ENCODE measurements at regions not wholly inside any gene's neighbourhood (a gene's known extent, or its start where the extent isn't known, plus 50 kb on each side); places are given as distances from the start of the nearest gene placed in this dataset.

DNA sequence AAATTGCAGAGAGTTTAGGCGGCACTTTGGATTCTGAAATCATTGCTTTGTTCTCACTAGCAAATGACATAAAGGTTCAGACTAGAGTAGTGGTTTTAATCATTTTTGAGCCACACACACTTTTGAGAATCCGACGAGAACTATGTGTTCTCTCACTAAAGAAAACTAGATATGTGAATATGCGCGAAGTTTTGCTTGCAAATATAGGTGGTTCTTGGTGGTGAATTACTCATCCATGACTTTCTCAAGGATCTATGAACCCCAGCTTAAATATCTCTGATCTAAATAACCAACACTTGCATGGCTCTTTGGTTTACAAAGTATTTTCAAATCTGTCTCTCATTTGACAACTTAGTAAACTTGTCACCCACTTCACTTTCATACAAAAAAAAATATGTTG lies 54.8 kb downstream of the NOG start:
- Mint-ChIP-seq H3K27ac (no peak overlapping the region), H3K27me3 (peaks cover 6 to 27% (median 11%) of the 10 kb centered on the region in 3 donors), H3K4me3 (no peak overlapping the region), H3K36me3 (no peaks in the 10 kb centered on the region), H3K9me3 (peaks cover 0 to 6% (median 1%) of the 10 kb centered on the region in 7 donors), H3K4me1 (no peaks in the 10 kb centered on the region)
- ATAC-seq (ENCODE audit: low read depth in 2 of 2): no peak
- DNase-seq: no peak

DNA sequence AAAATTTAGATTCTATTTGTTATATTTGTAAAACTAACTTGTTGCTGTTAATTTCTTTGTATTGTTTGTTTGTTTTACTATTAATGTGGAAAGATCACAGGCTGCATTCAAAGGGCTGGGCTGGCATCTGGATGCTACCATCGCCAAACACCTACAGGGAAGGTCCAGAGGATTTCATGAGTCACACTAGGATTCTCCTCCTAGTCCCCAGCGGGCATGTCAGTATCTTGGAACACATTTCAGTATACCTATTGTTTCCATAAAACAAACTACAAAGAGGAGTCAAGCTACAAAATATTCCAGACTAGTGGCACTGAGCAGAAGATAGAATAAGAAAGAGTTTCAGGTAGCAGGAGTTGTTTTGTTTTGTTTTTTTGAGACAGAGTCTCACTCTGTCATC lies 55.3 kb downstream of the NOG start:
- Mint-ChIP-seq H3K9me3 (peaks cover 0 to 6% (median 1%) of the 10 kb centered on the region in 7 donors), H3K27me3 (peaks cover 6 to 27% (median 11%) of the 10 kb centered on the region in 3 donors), H3K4me1 (no peaks in the 10 kb centered on the region), H3K4me3 (no peak overlapping the region), H3K36me3 (no peaks in the 10 kb centered on the region), H3K27ac (peak overlapping the region in 1 of 6 donors; percentile 30)
- no peak for DNase-seq
- no peak for ATAC-seq (ENCODE audit: low read depth in 2 of 2)

DNA sequence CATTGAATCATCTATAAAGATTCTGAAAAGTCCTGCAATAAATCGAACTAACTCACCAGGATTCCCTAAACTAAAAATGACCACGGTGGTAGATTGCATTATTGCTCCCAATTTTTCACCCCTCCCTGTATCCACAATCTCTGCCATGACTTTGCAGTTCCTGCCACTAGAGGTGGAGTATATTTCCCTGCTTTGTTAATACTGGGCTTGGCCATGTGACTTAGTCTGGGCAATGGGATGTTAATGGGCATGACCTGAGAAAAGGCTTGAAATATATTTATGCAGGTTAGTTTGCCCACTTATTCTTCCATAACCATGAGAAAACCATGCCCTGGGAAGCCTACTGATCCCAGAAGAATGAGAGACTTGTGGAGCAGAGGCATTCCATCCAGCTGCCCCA lies 59.1 kb downstream of the NOG start:
- ATAC-seq (ENCODE audit: low read depth in 2 of 2): no peak
- Mint-ChIP-seq H3K9me3 (peaks cover 0 to 6% (median 1%) of the 10 kb centered on the region in 7 donors), H3K4me1 (no peaks in the 10 kb centered on the region), H3K36me3 (no peaks in the 10 kb centered on the region), H3K27me3 (peaks cover 0 to 6% (median 0%) of the 10 kb centered on the region in 3 donors), H3K27ac (no peak overlapping the region), H3K4me3 (no peak overlapping the region)
- no peak for DNase-seq

DNA sequence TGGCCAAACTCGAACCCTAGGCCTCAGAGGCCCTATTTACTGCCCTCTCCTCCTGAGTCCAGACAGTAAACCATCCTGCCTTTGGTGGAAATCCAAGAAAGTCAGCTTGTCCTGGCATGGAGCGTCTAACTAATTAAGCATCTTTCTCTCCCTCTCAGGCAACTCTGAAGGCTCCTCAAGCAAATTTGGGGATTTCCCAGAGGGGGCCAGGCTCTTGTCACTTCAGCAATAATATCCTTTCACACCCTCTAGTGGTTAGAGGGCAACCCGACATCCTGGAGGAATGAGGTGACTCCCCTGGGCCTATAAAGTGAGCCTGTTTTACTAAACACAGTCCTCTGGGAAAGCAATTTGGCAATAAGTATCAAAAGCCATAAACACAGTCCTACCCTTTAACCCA lies 60.4 kb downstream of the NOG start:
- ATAC-seq (ENCODE audit: low read depth in 2 of 2): peak; percentile 79 to 92
- Mint-ChIP-seq H3K9me3 (peaks cover 0 to 6% (median 3%) of the 10 kb centered on the region in 7 donors), H3K36me3 (no peaks in the 10 kb centered on the region), H3K4me3 (no peak overlapping the region), H3K27ac (peak overlapping the region in 1 of 6 donors; percentile 83), H3K4me1 (no peaks in the 10 kb centered on the region), H3K27me3 (peaks cover 0 to 2% (median 0%) of the 10 kb centered on the region in 3 donors)
- peak; percentile 37 for DNase-seq

DNA sequence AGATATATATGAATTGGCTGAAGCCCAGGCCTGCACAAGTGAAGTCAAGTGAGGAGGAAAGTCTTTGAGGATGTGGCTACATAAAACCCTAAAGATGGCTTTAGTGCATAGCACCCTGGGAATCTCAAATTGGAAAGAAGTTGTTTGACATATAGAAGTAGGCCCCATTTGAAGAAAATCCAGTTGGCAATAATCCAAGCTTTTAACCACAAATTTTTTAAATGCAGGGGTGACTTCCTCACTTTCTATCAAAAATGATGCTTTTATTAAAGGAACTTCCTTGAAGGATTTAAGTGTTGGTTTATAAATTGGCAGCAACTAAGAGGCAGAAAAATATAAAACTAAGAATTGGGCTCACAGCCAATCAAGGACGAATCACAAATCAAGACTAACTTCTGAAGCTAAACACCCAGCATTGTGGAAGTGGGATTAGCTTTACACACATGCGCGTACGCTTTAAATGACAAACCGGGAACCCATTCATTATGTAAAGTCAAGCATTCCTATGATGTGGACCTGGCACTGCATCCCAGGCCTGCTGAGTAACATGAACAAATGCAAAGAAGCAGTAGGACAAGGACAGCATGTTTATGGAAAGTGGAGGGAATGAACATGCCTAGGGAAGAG lies 63.3 kb downstream of the NOG start:
- Mint-ChIP-seq H3K4me3 (no peak overlapping the region), H3K9me3 (peaks cover 0 to 4% (median 0%) of the 10 kb centered on the region in 7 donors), H3K27ac (peak overlapping the region in 1 of 6 donors; percentile 55), H3K4me1 (no peaks in the 10 kb centered on the region), H3K36me3 (no peaks in the 10 kb centered on the region), H3K27me3 (peaks cover 0 to 10% (median 0%) of the 10 kb centered on the region in 3 donors)
- no peak for DNase-seq
- no peak for ATAC-seq (ENCODE audit: low read depth in 2 of 2)

DNA sequence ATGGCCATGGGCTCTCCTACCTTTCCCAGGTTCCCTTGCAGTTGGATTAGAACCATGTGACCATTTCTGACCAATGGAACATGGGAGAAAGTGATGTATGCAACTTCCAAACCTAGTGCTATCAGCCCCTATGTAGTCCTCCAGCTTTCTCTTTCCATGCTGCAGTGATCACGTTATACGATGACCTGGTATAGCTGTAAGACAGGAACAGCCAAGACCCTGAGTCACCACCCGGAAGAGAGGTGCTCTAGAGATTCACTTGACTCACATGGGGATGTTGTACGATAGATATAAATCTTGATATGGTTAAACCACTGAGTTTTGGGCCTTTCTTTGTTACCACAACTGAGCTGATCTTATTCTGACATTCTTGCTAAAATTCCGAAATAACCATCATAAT lies 65.1 kb downstream of the NOG start:
- H3K9me3 Mint-ChIP-seq: peaks cover 0 to 4% (median 0%) of the 10 kb centered on the region in 7 donors
- no peak for ATAC-seq (ENCODE audit: low read depth in 2 of 2)
- H3K27me3 Mint-ChIP-seq: peaks cover 0 to 20% (median 9%) of the 10 kb centered on the region in 3 donors
- peak overlapping the region in 1 of 6 donors; percentile 9 for H3K27ac Mint-ChIP-seq
- no peaks in the 10 kb centered on the region for H3K4me1 Mint-ChIP-seq
- H3K4me3 Mint-ChIP-seq: no peak overlapping the region
- H3K36me3 Mint-ChIP-seq: no peaks in the 10 kb centered on the region
- no peak for DNase-seq

DNA sequence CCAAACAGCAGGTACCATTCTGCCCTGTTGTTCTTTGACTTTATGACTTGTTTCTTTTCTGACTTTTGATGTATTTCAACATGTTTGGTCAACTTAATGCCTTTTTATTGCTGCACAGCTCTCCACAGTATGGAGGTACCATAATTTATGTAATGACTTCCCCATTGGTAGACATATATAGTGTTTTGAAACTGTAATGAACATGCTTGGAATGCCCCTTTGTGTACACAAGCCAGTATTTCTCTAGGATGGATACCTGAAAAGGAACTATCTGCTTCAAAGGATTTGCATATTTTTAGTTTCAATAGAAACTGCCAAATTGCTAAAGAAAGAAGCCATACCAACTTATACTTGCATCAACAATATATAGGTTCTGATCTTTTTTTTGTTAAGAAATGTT lies 66.1 kb downstream of the NOG start:
- H3K27ac Mint-ChIP-seq: no peak overlapping the region
- ATAC-seq (ENCODE audit: low read depth in 2 of 2) (no peak), DNase-seq (no peak)

DNA sequence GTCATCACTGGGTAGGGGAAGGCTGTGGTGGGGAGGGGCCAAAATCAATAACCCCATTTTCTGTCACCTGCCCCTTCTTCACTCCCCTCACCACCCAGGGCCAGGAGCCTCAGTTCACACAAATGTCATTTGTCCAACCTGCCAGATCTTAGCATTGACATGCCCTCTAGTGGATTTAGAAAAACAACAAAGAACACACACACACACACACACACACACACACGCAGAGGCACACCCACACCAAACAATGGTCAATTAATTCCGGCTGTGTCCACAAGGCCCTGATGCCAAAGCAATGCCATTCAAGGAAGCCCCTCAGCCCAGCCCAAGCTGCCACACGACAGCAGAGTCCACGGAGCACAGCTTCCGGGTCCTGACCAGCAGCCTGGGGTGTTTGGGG lies 68.4 kb downstream of the NOG start:
- DNase-seq (no peak), ATAC-seq (ENCODE audit: low read depth in 2 of 2) (no peak)
- H3K27me3 Mint-ChIP-seq: peaks cover 0 to 28% (median 16%) of the 10 kb centered on the region in 3 donors
- no peaks in the 10 kb centered on the region for H3K36me3 Mint-ChIP-seq
- peak overlapping the region in 1 of 6 donors; percentile 36 for H3K27ac Mint-ChIP-seq
- H3K4me1 Mint-ChIP-seq: no peaks in the 10 kb centered on the region
- no peak overlapping the region for H3K4me3 Mint-ChIP-seq
- H3K9me3 Mint-ChIP-seq: peaks cover 0 to 4% (median 0%) of the 10 kb centered on the region in 7 donors

More for the DNA sequence above, 66.1 kb downstream of the NOG start:
- H3K9me3 Mint-ChIP-seq: peaks cover 0 to 4% (median 0%) of the 10 kb centered on the region in 7 donors
- H3K4me3 Mint-ChIP-seq: no peak overlapping the region
- peaks cover 0 to 20% (median 9%) of the 10 kb centered on the region in 3 donors for H3K27me3 Mint-ChIP-seq
- no peaks in the 10 kb centered on the region for H3K4me1 Mint-ChIP-seq
- no peaks in the 10 kb centered on the region for H3K36me3 Mint-ChIP-seq

DNA sequence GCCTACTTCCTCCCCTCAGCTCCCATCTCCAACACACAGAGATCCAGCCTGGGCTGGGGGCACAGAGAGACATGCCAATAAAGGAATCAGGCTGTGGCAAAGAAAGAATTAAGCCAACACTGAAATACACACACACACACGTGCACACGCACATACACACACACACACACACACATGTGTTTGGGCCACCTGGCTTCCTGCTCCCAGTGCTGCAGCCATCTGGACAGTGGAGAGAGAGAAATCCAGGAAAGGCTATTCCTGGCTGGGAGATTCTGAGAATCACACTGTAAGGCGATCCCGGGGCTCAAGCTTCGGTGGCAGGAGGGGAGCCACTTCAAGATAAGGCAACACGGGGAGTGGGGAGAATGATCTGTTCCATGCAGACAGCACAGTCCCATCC lies 72.4 kb downstream of the NOG start:
- H3K27me3 Mint-ChIP-seq: peaks cover 0 to 37% (median 19%) of the 10 kb centered on the region in 3 donors
- H3K9me3 Mint-ChIP-seq: no peaks in the 10 kb centered on the region
- H3K27ac Mint-ChIP-seq: no peak overlapping the region
- no peaks in the 10 kb centered on the region for H3K4me1 Mint-ChIP-seq
- no peak overlapping the region for H3K4me3 Mint-ChIP-seq
- no peaks in the 10 kb centered on the region for H3K36me3 Mint-ChIP-seq
- DNase-seq: no peak
- ATAC-seq (ENCODE audit: low read depth in 2 of 2): no peak

DNA sequence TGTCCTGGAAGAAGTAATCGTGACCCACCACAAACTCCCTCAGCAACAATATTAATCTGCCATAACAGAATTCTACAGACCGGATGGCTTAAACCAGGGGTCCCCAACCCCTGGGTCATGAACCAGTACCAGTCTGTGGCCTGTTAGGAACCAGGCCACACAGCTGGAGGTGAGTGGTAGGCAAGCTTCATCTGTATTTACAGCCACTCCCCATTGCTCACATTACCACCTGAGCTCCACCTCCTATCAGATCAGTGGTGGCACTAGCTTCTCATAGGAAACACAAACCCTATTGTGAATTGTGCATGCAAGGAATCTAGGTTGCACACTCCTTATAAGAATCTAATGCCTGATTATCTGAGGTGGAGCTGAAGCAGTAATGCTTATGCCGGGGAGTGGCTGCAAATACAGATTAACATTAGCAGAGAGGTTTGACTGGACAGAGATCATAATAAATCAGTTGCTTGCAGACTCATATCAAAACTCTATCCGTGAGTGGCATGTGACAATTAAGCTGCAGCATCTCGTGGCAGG lies 74.5 kb downstream of the NOG start:
- Mint-ChIP-seq H3K27me3 (peaks cover 6 to 35% (median 25%) of the 10 kb centered on the region in 3 donors), H3K4me3 (no peak overlapping the region), H3K9me3 (peaks cover 0 to 6% (median 0%) of the 10 kb centered on the region in 7 donors), H3K4me1 (no peaks in the 10 kb centered on the region), H3K27ac (peak overlapping the region in 1 of 6 donors; percentile 61), H3K36me3 (peaks cover 0 to 8% of the 10 kb centered on the region in 2 donors)
- no peak for ATAC-seq (ENCODE audit: low read depth in 2 of 2)
- no peak for DNase-seq

DNA sequence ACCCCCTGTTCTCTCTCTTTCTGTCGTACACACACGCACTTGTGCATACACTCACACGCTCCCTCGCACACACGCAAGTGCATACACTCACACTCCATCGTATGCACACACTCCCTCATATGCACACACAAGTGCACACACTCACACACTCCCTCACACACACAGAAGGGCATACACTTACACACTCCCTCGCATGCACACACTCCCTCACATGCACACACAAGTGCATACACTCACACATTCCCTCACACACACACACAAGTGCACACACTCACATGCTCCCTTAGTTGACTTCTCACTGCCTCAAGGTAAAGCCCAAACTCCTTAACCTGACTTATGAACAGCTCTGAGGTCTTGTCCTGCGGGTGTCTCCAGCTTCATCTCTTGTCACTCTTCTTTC lies 78.7 kb downstream of the NOG start:
- H3K4me3 Mint-ChIP-seq: no peak overlapping the region
- peaks cover 0 to 6% (median 0%) of the 10 kb centered on the region in 7 donors for H3K9me3 Mint-ChIP-seq
- peaks cover 0 to 8% of the 10 kb centered on the region in 2 donors for H3K36me3 Mint-ChIP-seq
- no peak for DNase-seq
- no peak overlapping the region for H3K27ac Mint-ChIP-seq
- no peak for ATAC-seq (ENCODE audit: low read depth in 2 of 2)
- peaks cover 13 to 37% (median 23%) of the 10 kb centered on the region in 3 donors for H3K27me3 Mint-ChIP-seq
- no peaks in the 10 kb centered on the region for H3K4me1 Mint-ChIP-seq

DNA sequence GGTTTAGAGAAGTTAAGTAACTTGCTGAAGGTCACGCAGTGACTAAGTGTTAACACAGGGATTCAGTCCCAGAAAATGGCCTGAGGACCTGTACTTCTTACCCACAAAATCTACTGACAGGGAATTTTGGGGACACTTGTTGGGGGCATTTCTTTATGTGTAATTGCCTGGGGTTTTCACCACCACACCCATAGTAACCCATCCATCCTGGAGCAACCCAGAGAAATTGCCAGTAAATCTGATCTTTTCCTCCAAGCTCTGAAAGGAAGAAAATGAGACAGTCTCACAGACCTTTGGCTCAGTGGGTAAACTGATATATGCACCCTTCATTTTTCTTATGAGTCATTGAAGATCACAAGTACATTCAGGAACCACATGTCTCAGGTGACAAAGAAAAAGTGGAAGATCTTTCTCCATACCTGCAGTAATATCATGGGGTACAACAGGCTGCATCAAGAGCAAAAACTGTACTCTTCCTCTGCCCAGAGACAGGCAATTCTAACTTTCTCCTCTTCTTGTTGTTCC lies 81.0 kb downstream of the NOG start:
- Mint-ChIP-seq H3K4me1 (peaks cover 6 to 13% (median 12%) of the 10 kb centered on the region in 3 donors), H3K27ac (no peak overlapping the region), H3K36me3 (peaks cover 0 to 8% of the 10 kb centered on the region in 2 donors), H3K9me3 (peaks cover 0 to 6% (median 0%) of the 10 kb centered on the region in 7 donors), H3K4me3 (no peak overlapping the region), H3K27me3 (peaks cover 26 to 41% (median 37%) of the 10 kb centered on the region in 3 donors)
- no peak for ATAC-seq (ENCODE audit: low read depth in 2 of 2)
- no peak for DNase-seq

DNA sequence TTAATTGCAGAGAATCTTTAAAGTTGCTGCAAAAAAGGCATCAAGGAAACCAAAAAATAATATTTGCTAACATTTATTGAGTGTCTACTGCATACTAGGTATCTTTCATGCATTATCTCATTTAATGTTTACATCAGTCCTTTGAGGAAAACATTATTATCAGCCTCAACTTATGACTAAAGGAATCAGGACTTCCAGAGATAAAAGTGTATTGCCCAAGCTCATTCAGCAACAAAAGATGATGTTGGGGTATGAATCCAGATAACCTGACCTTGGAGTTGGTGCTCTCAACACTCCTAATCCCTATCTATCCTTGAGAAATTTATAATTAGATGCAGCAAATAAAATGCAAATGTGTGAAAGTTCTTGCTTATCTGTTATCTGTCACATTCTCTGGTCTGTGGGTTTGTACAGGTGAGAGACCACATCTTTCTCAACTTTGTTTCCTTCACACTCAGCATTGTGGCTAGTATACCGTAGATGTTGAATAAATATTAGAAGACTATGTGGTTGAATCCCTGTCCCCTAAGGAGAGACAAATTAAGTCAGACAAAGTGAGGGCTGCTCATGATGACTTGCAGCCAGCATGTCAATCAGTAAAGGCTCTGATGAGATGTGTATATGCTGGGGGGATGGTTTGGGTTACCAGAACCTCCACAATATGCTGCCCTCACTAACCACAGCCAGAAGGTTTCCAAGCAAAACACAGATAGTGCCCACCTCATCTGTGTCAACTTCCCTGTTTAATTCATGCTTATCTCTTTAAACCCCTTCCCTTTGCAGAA lies 82.6 kb downstream of the NOG start:
- DNase-seq (no peak), ATAC-seq (ENCODE audit: low read depth in 2 of 2) (no peak)
- peaks cover 0 to 8% of the 10 kb centered on the region in 2 donors for H3K36me3 Mint-ChIP-seq
- H3K27ac Mint-ChIP-seq: no peak overlapping the region
- H3K4me3 Mint-ChIP-seq: no peak overlapping the region
- peaks cover 0 to 6% (median 0%) of the 10 kb centered on the region in 7 donors for H3K9me3 Mint-ChIP-seq
- H3K27me3 Mint-ChIP-seq: peaks cover 26 to 36% (median 35%) of the 10 kb centered on the region in 3 donors
- peaks cover 6 to 13% (median 12%) of the 10 kb centered on the region in 3 donors for H3K4me1 Mint-ChIP-seq

Data from naive B cell (primary cell).